T-helper 2 cell (primary cell): ENCODE measurements at regions not wholly inside any gene's neighbourhood (a gene's known extent, or its start where the extent isn't known, plus 50 kb on each side); places are given as distances from the start of the nearest gene placed in this dataset.
A peak's percentile ranks its signal among the peaks of the same experiment; 100 is the strongest.

Experiments
- DNase-seq, 5 experiments: peaks; one replicate each; pipeline versions ENCODE4 v3.0.0 to v3.0.0-alpha.2; 2012 to 2022

- no peak for DNase-seq
Observed at GRCh38 chr7:45235905-45236304, 78.3 kb downstream of the RAMP3 start.

- DNase-seq: no peak
Observed at GRCh38 chr7:45236666-45237065, 79.1 kb downstream of the RAMP3 start.

GRCh38 chr7:45237788-45238461 lies 80.3 kb downstream of the RAMP3 start:
- no peak for DNase-seq

- no peak for DNase-seq
Observed at GRCh38 chr7:45238806-45239205, 81.2 kb downstream of the RAMP3 start.

GRCh38 chr7:45239486-45239885 lies 81.9 kb downstream of the RAMP3 start:
- DNase-seq: no peak

- DNase-seq: no peak
Observed at GRCh38 chr7:45240273-45240771, 82.7 kb downstream of the RAMP3 start.

- DNase-seq: no peak
Observed at GRCh38 chr7:45240926-45241325, 83.3 kb downstream of the RAMP3 start.

GRCh38 chr7:45241339-45242109 lies 83.9 kb downstream of the RAMP3 start:
- no peak for DNase-seq

- no peak for DNase-seq
Observed at GRCh38 chr7:45242261-45242660, 84.7 kb downstream of the RAMP3 start.

GRCh38 chr7:45242698-45243097 lies 85.1 kb downstream of the RAMP3 start:
- DNase-seq: no peak

- no peak for DNase-seq
Observed at GRCh38 chr7:45244981-45245380, 87.4 kb downstream of the RAMP3 start.

- DNase-seq: no peak
Observed at GRCh38 chr7:45246339-45246738, 88.7 kb downstream of the RAMP3 start.

- no peak for DNase-seq
Observed at GRCh38 chr7:45252248-45252647, 94.7 kb downstream of the RAMP3 start.

GRCh38 chr7:45252857-45253256 lies 95.3 kb downstream of the RAMP3 start:
- no peak for DNase-seq

- no peak for DNase-seq
Observed at GRCh38 chr7:45253368-45253767, 95.8 kb downstream of the RAMP3 start.

GRCh38 chr7:45255187-45255586 lies 97.6 kb downstream of the RAMP3 start:
- no peak for DNase-seq

- DNase-seq: no peak
Observed at GRCh38 chr7:45256309-45256708, 98.7 kb downstream of the RAMP3 start.

- no peak for DNase-seq
Observed at GRCh38 chr7:45256775-45257174, 99.2 kb downstream of the RAMP3 start.

- DNase-seq: no peak
Observed at GRCh38 chr7:45257284-45257683, 99.7 kb downstream of the RAMP3 start.

GRCh38 chr7:45258533-45259226 lies 101.1 kb downstream of the RAMP3 start:
- DNase-seq: no peak

- DNase-seq: no peak
Observed at GRCh38 chr7:45259227-45259596, 101.6 kb downstream of the RAMP3 start.

- DNase-seq: peak; percentile 22 to 67 (median 54)
Observed at GRCh38 chr7:45259966-45260646, 102.5 kb downstream of the RAMP3 start.

GRCh38 chr7:45267262-45267661 lies 109.7 kb downstream of the RAMP3 start:
- no peak for DNase-seq
